Small intestine (tissue), 7 donors: ENCODE measurements at regions not wholly inside any gene's neighbourhood (a gene's known extent, or its start where the extent isn't known, plus 50 kb on each side); places are given as distances from the start of the nearest gene placed in this dataset.

Experiments
- DNase-seq, 2 donors: peaks; one replicate each; pipeline versions ENCODE4 v3.0.0 to v3.0.0-alpha.2; 2013
- FAIRE-seq: peaks from 2 replicates; lab custom pipeline; 2012; peaks lifted over from hg19 to GRCh38; lab: Jason Lieb, UNC
- H3K27ac ChIP-seq, 3 donors: one replicate each; pipeline ENCODE4 v1.5.1; 2013; ENCODE audit warnings: low read length in 2 of 3, mild to moderate bottlenecking in 2 of 3, control low read depth in 1 of 3, inconsistent platforms in 1 of 3, low read depth in 1 of 3, moderate library complexity in 1 of 3
- H3K27me3 ChIP-seq, 3 donors: one replicate each; pipeline ENCODE4 v1.6.1; 2013; ENCODE audit warnings: low read length in 3 of 3, inconsistent platforms in 1 of 3; ENCODE audit not compliant: control insufficient read depth in 3 of 3, insufficient read depth in 3 of 3
- H3K36me3 ChIP-seq, 3 donors: one replicate each; pipeline ENCODE4 v1.6.1; 2013; ENCODE audit warnings: low read length in 3 of 3, inconsistent platforms in 1 of 3, low read depth in 1 of 3, mild to moderate bottlenecking in 1 of 3, moderate library complexity in 1 of 3; ENCODE audit not compliant: control insufficient read depth in 3 of 3, insufficient read depth in 2 of 3
- H3K4me1 ChIP-seq, 3 donors: one replicate each; pipeline ENCODE4 v1.6.1; 2013; ENCODE audit warnings: low read length in 2 of 3, inconsistent platforms in 1 of 3, low read depth in 1 of 3, mild to moderate bottlenecking in 1 of 3, moderate library complexity in 1 of 3; ENCODE audit not compliant: control insufficient read depth in 3 of 3, insufficient read depth in 2 of 3
- H3K4me3 ChIP-seq, 3 donors: one replicate each; pipeline ENCODE4 v1.5.1; 2013; ENCODE audit warnings: low read length in 3 of 3, control low read depth in 1 of 3, inconsistent platforms in 1 of 3, low read depth in 1 of 3, mild to moderate bottlenecking in 1 of 3, moderate library complexity in 1 of 3
- H3K9me3 ChIP-seq, 2 donors: one replicate each; pipeline ENCODE4 v1.6.1; 2013; ENCODE audit warnings: low read depth in 1 of 2, low read length in 1 of 2; ENCODE audit not compliant: control insufficient read depth in 2 of 2, insufficient read depth in 1 of 2
- WGBS, 3 donors: extraction: QIAGEN DNeasy Blood & Tissue Kit; methylation state at CpG; one replicate each; pipeline ENCODE4 v1.1.7; 2013; 5-methylcytosine and 5-hydroxymethylcytosine counted together
- donor health status: healthy with polysubstance abuse.
- donor health status: control.
- donor health status: control.
- donor health status: Bipolar disorder and iron deficiency.
- donor health status: healthy.

- H3K27me3 ChIP-seq, result no peaks in the 10 kb centered on the region
- H3K36me3 ChIP-seq, result no peaks in the 10 kb centered on the region
- WGBS, 3 donors, result 57 to 81% (median 73%) methylated on average over 10 of the region's 10 CpGs
- H3K4me3 ChIP-seq, result no peak overlapping the region
- peaks cover 0 to 2% (median 0%) of the 10 kb centered on the region in 3 donors for H3K4me1 ChIP-seq
- H3K27ac ChIP-seq, result no peak overlapping the region
- H3K9me3 ChIP-seq, result peaks cover 0 to 3% of the 10 kb centered on the region in 2 donors
- no peak for FAIRE-seq
- DNase-seq, result peak in 1 of 2 donors; percentile 32
Measured at GRCh38 chr9:129270205-129270604, 92.1 kb upstream of the IER5L start.

GRCh38 chr9:129267141-129267540 lies 89.1 kb upstream of the IER5L start:
- H3K4me1 ChIP-seq, result peaks cover 0 to 2% (median 0%) of the 10 kb centered on the region in 3 donors
- no peaks in the 10 kb centered on the region for H3K9me3 ChIP-seq
- no peaks in the 10 kb centered on the region for H3K27me3 ChIP-seq
- WGBS, 3 donors, result 74 to 92% (median 89%) methylated on average over 10 of the region's 10 CpGs
- DNase-seq, result no peak
- H3K27ac ChIP-seq, result no peak overlapping the region
- FAIRE-seq, result no peak
- H3K4me3 ChIP-seq, result no peak overlapping the region
- no peaks in the 10 kb centered on the region for H3K36me3 ChIP-seq

GRCh38 chr9:129266536-129266935 lies 88.5 kb upstream of the IER5L start:
- no peaks in the 10 kb centered on the region for H3K36me3 ChIP-seq
- 74 to 85% (median 77%) methylated on average over 5 of the region's 5 CpGs for WGBS, 3 donors
- peaks cover 0 to 2% (median 0%) of the 10 kb centered on the region in 3 donors for H3K4me1 ChIP-seq
- no peak overlapping the region for H3K4me3 ChIP-seq
- DNase-seq (no peak), FAIRE-seq (no peak)
- H3K27me3 ChIP-seq, result no peaks in the 10 kb centered on the region
- no peak overlapping the region for H3K27ac ChIP-seq
- H3K9me3 ChIP-seq, result no peaks in the 10 kb centered on the region

- no peak for DNase-seq
- Histone ChIP-seq H3K9me3 (no peaks in the 10 kb centered on the region), H3K36me3 (no peaks in the 10 kb centered on the region), H3K4me1 (no peaks in the 10 kb centered on the region), H3K4me3 (no peak overlapping the region), H3K27me3 (peaks cover 0 to 11% (median 0%) of the 10 kb centered on the region in 3 donors), H3K27ac (no peak overlapping the region)
- 68 to 100% (median 72%) methylated on average over 1 to 5 of the region's 5 CpGs for WGBS, 3 donors
- no peak for FAIRE-seq
Measured at GRCh38 chr9:129264388-129264787, 86.3 kb upstream of the IER5L start.

GRCh38 chr9:129263836-129264235 lies 85.8 kb upstream of the IER5L start:
- Histone ChIP-seq H3K4me3 (no peak overlapping the region), H3K9me3 (no peaks in the 10 kb centered on the region), H3K27me3 (peaks cover 0 to 16% (median 0%) of the 10 kb centered on the region in 3 donors), H3K36me3 (no peaks in the 10 kb centered on the region), H3K4me1 (peaks cover 0 to 3% (median 0%) of the 10 kb centered on the region in 3 donors), H3K27ac (no peak overlapping the region)
- FAIRE-seq (no peak), DNase-seq (no peak)
- 67 to 82% (median 78%) methylated on average over 8 of the region's 8 CpGs for WGBS, 3 donors

- FAIRE-seq (no peak), DNase-seq (no peak)
- Histone ChIP-seq H3K4me1 (peaks cover 0 to 12% (median 0%) of the 10 kb centered on the region in 3 donors), H3K9me3 (no peaks in the 10 kb centered on the region), H3K27me3 (peaks cover 0 to 31% (median 0%) of the 10 kb centered on the region in 3 donors), H3K36me3 (no peaks in the 10 kb centered on the region), H3K4me3 (no peak overlapping the region), H3K27ac (peak overlapping the region in 1 of 3 donors; percentile 72)
- 81 to 84% (median 82%) methylated on average over 8 to 9 of the region's 9 CpGs for WGBS, 3 donors
Measured at GRCh38 chr9:129262261-129262660, 84.2 kb upstream of the IER5L start.

- DNase-seq (no peak), FAIRE-seq (no peak)
- H3K9me3 ChIP-seq, result no peaks in the 10 kb centered on the region
- no peaks in the 10 kb centered on the region for H3K36me3 ChIP-seq
- no peak overlapping the region for H3K27ac ChIP-seq
- peaks cover 0 to 12% (median 0%) of the 10 kb centered on the region in 3 donors for H3K4me1 ChIP-seq
- 64 to 79% (median 70%) methylated on average over 7 of the region's 7 CpGs for WGBS, 3 donors
- H3K27me3 ChIP-seq, result peaks cover 0 to 47% (median 0%) of the 10 kb centered on the region in 3 donors
- H3K4me3 ChIP-seq, result no peak overlapping the region
Measured at GRCh38 chr9:129259375-129259774, 81.3 kb upstream of the IER5L start.

- peaks cover 0 to 16% (median 0%) of the 10 kb centered on the region in 3 donors for H3K4me1 ChIP-seq
- H3K36me3 ChIP-seq, result no peaks in the 10 kb centered on the region
- WGBS, 3 donors, result 5 to 16% (median 6%) methylated on average over 18 of the region's 18 CpGs
- H3K27ac ChIP-seq, result no peak overlapping the region
- DNase-seq (no peak), FAIRE-seq (no peak)
- H3K9me3 ChIP-seq, result no peaks in the 10 kb centered on the region
- peaks cover 0 to 52% (median 0%) of the 10 kb centered on the region in 3 donors for H3K27me3 ChIP-seq
- H3K4me3 ChIP-seq, result peak overlapping the region in 1 of 3 donors; percentile 15
Measured at GRCh38 chr9:129258823-129259301, 80.8 kb upstream of the IER5L start.
